Fibroblast of pulmonary artery (primary cell): ENCODE measurements at regions not wholly inside any gene's neighbourhood (a gene's known extent, or its start where the extent isn't known, plus 50 kb on each side); places are given as distances from the start of the nearest gene placed in this dataset.

Source experiments
- DNase-seq: peaks from one replicate; pipeline ENCODE4 v3.0.0-alpha.2; 2010; ENCODE audit warnings: low read depth
- H3K4me3 ChIP-seq: replicated peaks from 2 replicates; pipeline ENCODE4 v1.5.1; 2011; ENCODE audit warnings: low read depth, mild to moderate bottlenecking, control low read depth, low read length, moderate library complexity
- TF ChIP-seq, protein P1 (sequence below): IDR thresholded peaks from 2 replicates; pipeline ENCODE4 v1.5.1; 2011; ENCODE audit warnings: mild to moderate bottlenecking, control low read depth, low read length, inconsistent platforms; ENCODE audit errors: missing control alignments

DNA sequence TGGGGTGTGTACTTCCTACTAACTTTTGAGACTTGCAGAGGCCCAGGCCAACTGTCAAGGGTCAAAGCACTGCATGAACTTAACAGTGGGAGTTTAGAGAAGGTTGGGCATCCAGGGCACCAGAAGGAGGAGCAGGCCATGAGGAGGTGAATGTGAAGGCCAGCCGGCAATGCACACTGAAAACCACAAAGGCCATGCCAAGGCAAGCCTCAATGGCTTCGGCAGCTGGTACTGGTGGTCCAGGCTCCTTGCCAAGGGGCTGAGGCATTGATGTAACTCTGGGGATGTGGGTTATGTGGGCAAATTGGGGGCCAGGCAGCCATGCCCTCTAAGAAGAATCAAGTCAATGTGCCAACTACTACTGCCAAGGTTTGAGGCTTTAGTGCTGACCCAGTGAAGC, 222.4 kb downstream of the UNC5CL start:
- no peak for DNase-seq
- no peak overlapping the region for H3K4me3 ChIP-seq
- TF ChIP-seq, protein P1, sequence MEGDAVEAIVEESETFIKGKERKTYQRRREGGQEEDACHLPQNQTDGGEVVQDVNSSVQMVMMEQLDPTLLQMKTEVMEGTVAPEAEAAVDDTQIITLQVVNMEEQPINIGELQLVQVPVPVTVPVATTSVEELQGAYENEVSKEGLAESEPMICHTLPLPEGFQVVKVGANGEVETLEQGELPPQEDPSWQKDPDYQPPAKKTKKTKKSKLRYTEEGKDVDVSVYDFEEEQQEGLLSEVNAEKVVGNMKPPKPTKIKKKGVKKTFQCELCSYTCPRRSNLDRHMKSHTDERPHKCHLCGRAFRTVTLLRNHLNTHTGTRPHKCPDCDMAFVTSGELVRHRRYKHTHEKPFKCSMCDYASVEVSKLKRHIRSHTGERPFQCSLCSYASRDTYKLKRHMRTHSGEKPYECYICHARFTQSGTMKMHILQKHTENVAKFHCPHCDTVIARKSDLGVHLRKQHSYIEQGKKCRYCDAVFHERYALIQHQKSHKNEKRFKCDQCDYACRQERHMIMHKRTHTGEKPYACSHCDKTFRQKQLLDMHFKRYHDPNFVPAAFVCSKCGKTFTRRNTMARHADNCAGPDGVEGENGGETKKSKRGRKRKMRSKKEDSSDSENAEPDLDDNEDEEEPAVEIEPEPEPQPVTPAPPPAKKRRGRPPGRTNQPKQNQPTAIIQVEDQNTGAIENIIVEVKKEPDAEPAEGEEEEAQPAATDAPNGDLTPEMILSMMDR = no peak

DNA sequence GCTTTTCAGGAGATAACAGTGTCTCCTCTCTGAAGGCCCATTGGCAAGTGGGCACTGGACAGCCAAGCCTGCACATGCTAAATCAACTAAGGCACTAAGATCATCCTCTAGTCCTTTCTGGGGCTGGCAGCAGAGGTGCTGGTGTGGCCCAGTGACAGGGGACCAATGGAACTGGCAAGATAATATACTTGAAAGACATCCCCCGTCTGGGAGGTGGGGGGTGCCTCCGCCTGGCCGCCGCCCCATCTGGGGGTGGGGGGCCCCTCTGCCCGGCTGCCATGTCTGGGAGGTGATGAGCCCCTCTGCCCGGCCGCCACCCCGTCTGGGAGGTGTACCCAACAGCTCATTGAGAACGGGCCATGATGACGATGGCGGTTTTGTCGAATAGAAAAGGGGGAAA, 223.3 kb downstream of the UNC5CL start:
- TF ChIP-seq, protein P1 = no peak
- DNase-seq = no peak
- H3K4me3 ChIP-seq = no peak overlapping the region

DNA sequence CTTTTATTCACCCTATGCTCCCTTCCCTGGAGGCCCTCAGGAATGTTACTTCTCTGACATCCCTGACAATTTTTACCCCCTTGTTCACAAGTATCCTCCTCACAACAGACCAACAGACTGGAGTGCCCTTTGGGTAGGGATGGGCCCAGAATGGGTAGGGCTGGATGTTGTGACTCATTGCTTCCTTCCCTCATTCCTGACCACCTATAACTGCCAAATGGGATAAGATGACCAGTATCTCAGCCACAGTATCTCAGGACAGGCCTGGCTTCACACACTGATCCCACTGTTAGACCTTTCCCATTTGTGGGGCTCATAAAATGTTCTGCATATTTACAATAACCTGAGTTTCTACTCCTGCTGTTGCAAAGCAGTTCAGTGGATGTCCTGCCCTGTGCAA, 223.0 kb upstream of the LRFN2 start:
- no peak overlapping the region for H3K4me3 ChIP-seq
- TF ChIP-seq, protein P1 = no peak
- no peak for DNase-seq

DNA sequence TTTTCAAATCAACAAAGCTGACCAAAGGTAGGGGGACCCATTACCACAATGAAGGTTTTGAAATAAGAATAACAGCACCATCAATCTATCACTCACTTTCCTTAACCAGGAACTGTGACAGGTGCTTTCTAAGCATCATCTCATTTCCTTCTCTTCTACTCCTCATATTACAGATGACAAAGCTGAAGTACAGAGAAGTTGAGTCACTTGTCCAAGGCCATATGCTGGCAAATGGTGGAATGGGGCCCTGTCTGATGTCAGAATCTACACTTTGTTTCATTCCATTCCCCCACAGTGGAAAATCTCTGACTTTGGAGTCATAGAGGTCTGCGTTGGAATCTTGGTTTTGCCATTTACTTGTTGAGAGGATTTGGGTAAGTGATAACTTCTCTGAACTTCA, 222.5 kb upstream of the LRFN2 start:
- DNase-seq = no peak
- TF ChIP-seq, protein P1 = no peak
- H3K4me3 ChIP-seq = no peak overlapping the region

DNA sequence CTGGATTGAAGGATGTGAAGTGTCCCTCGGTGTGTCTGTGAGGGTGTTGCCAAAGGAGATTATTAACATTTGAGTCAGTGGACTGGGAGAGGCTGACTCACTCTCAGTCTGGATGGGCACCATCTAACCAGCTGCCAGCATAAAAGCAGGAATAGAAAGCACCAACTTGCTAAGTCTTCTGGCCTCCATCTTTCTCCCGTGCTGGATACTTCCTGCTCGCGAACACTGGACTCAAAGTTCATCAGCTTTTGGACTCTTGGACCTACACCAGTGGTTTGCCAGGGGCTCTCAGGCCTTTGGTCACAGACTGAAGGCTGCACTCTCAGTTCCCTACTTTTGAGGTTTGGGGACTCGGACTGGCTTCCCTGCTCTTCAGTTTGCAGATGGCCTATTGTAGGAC, 220.3 kb upstream of the LRFN2 start:
- TF ChIP-seq, protein P1 = no peak
- DNase-seq = no peak
- no peak overlapping the region for H3K4me3 ChIP-seq

DNA sequence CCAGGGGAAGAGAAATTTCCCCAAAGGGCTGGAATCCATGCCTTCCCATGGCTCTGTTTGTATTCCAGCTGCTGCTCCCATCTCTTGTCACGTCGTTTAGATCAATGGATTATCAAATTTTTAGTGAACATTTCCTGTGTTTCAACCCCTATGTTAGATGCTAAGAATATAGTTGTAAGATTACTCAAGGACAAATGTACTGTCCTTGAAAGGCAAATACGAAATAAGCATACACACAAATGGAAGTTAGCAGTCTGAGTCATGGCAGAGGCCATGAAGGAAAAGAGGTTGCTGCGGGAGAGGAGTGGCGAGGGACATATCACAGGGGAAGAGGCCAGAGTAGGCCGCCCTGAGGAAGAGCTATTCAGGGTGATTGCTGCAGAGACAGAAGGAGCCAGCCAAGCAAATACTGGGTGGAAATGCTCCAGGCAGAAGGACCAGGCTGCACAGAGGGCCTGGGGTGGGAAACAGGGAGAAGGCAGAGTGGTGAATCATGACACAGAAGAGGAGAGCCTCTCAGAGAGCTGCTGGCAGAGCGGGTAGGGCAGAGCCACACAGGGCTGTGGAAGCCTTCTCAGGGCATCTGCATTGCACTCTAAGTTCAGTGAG, 219.2 kb upstream of the LRFN2 start:
- TF ChIP-seq, protein P1 = no peak
- no peak overlapping the region for H3K4me3 ChIP-seq
- DNase-seq = no peak

DNA sequence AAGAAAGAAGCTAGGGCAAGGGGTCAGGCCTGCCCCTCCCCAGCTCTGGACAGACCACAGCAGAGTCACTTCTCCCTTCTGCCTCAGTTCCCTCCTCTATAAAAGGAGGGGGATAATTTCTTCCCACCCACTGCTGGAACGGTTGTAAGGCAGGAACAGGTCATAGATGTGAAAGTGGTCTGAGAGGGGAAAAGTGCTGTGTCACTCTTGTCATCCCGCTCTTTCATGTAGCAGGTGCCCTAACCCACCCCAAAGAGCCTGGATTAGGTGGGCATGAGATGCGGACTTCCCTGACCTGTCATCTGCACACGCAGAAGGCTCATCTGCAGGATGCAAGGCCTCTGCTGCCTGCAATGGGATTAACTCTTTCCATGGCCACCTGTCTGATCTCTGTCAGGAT, 218.2 kb upstream of the LRFN2 start:
- no peak for DNase-seq
- no peak overlapping the region for H3K4me3 ChIP-seq
- TF ChIP-seq, protein P1 = no peak
